HS-27A (cell line): ENCODE measurements at regions not wholly inside any gene's neighbourhood (a gene's known extent, or its start where the extent isn't known, plus 50 kb on each side); places are given as distances from the start of the nearest gene placed in this dataset.

ENCODE experiments used
- DNase-seq: peaks from one replicate; pipeline ENCODE4 v3.0.0-alpha.2; 2012; ENCODE audit warnings: low read depth, missing footprints

DNA sequence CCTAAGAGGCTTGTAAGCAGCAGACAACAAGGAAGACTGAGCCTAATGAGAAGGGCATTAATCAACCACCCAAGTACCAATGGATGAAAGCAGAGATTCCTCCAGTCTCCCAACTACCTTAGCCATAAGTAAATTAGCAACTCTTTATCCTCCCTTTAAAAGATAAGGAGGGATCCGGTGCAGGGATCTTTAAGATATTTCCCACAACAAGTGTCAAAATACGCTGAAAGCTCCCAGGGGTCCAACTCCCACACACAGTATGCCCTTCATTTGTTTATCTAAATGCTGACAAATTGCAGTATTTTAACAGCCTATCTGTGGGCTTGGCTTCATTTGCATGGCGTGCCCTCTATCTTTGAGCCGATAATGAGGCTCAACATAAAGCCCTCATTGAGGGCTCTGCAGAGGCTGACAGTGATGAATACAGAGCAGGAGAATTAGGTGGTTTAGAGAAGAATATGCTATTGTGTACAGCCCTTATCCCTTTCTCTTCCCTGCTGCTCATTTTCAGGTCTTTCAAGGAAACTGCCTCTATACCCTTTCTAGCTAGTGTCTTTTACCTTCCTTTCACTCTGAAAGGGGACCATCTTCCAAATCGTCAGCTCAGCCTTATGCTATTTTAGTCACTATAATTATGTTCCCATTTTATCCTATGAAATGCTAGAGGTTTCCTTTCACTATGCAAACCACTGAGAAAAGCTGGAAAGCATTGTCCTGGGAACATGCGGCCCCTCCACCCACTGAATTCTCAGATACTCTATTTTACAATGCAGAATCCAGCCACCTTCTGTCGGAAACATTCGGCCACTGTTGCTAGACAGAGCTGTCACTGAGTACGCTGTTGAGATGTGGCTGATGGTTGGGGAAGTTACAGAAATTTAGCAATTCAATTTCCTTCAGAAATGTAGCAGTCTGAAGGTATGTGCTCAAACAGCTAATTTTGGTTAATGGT, 575.2 kb upstream of the JAG1 start:
- DNase-seq: no peak

- DNase-seq: no peak
Observed at GRCh38 chr20:11249683-11250082, 575.9 kb upstream of the JAG1 start.

GRCh38 chr20:11252447-11252846, 578.6 kb upstream of the JAG1 start:
- no peak for DNase-seq

GRCh38 chr20:11255455-11255854, 581.7 kb upstream of the JAG1 start:
- DNase-seq: no peak

- no peak for DNase-seq
Observed at GRCh38 chr20:11255860-11256259, 582.1 kb upstream of the JAG1 start.

DNA sequence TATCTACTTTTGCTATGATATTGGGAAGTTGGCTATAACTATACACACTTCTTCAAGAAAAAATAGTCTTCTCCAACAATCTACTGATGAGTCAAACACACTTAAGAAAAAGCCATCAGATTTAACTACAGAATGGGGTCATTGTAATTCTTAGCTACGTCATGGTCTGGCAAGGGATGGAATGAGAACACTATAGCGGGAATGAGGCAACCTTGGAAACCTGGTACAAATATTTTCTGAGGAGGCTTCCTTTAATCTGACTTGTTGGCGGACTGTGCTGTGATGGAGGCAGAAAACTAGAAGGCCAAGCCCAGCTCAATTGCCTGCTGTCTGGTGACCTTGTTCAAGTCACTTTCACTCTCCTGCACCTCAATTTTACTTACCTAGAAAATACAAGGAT, 586.8 kb upstream of the JAG1 start:
- no peak for DNase-seq

- DNase-seq: no peak
Observed at GRCh38 chr20:11261533-11262000, 587.8 kb upstream of the JAG1 start.

GRCh38 chr20:11266571-11266970, 592.8 kb upstream of the JAG1 start:
- no peak for DNase-seq

- DNase-seq: peak; percentile 84
Observed at GRCh38 chr20:11267131-11267761, 593.4 kb upstream of the JAG1 start.

DNA sequence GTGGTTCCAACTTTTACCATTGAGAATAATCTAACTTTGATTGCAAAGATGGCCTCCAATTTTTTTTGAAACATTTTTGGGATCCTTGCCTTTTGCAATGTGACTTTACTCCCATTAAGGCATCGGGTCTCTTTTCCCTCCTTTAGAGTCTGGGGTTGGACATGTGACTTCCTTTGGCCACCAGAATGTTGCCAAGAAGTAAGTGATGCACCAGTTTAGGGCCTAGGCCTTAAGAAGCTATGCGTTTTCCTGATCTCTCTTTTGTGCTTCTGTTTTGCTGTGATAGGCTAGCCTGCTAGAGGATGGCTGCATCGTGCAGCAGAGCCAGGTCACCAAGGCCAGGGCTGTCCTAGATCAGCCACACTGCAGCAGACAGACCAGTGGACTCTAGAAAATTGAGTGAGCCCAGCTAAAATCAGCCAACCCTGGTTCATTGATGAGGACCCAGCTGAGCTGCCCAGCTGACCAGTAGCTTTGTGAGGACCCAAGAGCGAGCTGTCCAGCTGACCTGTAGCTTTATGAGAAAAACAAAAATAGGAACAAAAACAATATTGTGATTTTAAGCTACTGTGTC, 594.0 kb upstream of the JAG1 start:
- peak; percentile 22 for DNase-seq

DNA sequence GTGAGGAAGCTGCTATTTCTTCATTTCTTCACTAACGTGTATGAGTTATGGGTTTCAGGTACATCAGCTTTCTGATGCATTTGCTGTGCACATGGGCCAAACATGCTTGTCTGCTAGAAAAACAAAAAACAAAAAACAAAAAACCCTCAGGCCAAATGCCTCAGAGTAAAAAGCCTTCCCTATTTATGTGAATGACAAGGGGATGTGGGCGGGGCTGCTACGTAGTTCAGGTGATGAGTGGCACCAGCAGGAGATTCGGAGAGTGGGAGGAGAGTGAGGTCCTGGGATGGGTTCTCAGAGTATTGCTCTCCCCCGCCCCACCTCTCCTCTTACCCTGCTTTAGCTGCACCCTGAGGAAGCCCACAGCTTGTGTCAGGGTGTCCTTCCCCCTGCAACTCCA, 596.8 kb upstream of the JAG1 start:
- DNase-seq: no peak

DNA sequence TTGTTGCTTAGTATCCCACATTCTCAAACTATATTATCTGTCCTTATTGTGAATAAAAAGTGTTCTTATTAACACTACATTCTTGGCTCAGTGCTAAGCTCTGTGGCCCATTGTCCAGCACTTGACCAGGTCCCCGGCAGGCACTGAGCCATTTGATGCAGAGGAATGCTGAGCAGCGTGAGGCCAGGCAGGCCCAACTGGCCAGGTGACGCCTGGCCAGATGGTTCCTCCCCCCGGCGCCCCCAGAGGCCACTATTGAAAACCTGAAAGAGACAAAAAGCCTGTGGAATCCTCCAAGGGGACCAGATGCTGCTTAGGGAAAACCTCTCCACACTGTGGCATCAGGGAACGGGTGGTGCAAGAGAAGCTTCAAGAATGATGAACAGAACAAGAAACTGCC, 597.5 kb upstream of the JAG1 start:
- DNase-seq: no peak

DNA sequence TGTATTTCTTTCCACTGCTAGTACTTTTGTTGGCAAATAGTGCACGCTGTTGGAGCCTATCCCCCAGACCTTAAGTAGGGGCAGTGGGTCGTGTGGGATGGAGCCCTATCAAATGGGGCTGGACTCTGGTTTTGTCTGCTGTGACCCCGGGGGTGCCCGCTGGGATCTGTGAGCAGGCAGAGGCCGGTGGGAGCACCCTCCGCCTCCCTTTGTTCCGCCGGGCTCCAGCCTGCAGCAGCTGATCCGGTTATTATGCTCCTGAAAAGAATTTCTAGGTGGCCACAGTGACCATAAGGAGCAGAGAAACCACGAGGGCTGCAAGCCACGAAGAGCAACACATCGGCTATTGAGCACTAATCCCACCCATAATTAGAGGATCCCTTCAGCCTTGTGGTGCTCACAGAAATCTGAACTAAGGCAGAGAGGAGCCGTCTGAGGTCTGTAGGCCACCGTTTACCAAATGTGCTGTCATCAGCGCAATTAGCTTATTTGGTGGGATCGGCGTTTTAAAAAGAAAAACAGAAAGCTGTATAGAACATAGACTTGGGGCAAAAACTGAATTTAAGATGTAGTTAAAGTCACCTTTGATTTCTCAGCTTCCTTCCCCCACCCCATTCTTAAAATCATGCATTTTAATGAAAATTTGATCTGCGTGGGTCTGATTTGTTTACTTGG, 598.3 kb upstream of the JAG1 start:
- no peak for DNase-seq

DNA sequence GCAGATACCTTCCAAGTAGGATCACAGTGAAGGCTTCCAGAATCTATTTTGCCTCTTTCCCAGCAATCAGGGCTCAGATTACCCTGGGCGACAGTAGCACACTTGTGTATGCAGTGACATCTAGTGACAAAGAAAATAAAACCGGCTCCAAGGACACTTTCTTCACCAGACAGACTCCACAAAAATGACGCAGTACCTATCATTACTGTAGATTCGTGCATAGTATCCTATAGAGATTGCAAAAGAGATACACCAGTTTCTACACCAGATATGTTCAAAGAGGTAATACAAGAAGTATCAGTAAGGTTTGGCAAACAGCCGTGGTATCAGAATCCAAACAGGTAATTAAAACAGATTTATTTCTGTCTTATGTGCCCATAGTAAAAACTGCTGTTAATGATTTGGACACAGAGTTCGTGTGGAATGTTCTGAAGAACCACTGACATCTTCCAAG, 600.4 kb upstream of the JAG1 start:
- peak; percentile 41 for DNase-seq

- DNase-seq: no peak
Observed at GRCh38 chr20:11275740-11276139, 601.9 kb upstream of the JAG1 start.

DNA sequence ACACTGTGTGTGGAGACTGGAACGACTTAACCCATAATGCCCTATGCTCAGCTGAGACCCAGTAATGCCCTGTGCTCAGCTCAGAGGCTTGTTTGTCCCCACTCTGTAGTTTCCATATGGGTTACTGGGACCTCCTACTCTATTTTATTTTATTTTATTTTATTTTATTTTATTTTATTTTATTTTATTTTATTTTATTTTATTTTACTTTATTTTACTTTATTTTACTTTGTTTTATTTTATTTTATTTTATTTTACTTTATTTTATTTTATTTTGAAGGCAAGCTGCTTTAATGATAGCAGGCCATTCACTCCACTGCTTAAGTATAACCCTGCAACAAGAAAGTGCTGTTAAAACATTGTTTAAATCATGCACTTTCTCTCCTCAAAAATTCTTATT, 603.4 kb upstream of the JAG1 start:
- no peak for DNase-seq

- DNase-seq: no peak
Observed at GRCh38 chr20:11277858-11278257, 604.1 kb upstream of the JAG1 start.

DNA sequence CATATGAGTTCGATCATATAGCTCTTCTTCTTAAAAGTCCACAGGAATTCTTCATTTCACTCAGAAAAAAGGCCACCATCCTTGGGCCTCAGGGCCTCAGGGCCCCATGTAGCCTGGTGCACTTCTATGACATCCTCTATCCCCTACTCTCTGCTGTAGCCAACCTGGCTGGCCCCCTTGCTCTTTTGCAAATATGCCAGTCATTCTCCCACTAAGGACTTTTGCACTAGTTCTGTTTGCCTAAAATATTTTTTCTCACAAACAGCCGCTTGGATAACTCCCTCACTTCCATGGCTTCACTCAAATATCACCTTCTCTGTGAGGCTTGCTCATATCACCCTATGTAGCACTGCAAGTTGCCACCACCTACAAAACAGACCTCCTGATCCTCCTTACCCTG, 604.7 kb upstream of the JAG1 start:
- DNase-seq: no peak

- no peak for DNase-seq
Observed at GRCh38 chr20:11281240-11281639, 607.4 kb upstream of the JAG1 start.

DNA sequence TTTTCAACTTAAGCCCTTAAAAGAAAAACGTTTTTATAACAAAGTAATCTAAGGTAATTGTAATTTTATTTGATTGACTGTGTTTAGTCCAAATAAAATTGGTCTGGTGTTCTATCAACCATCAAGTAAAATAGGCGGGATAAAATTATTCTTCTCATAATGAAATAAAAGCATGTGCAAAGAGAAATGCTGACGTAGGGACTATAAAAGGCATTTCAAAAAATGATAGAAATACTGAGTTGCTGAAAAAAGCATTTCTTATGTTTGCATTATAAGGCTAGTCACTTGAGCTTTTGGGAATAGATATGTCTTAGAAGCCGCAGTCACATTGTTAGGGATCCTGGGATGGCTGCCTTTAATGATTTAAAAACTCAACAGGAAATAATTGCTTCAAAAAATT, 608.0 kb upstream of the JAG1 start:
- no peak for DNase-seq

GRCh38 chr20:11287126-11287525, 613.3 kb upstream of the JAG1 start:
- DNase-seq: no peak

GRCh38 chr20:11296221-11296620, 621.5 kb upstream of the BTBD3 start:
- DNase-seq: no peak
